Neural progenitor cell (in vitro differentiated cells): ENCODE measurements at regions not wholly inside any gene's neighbourhood (a gene's known extent, or its start where the extent isn't known, plus 50 kb on each side); places are given as distances from the start of the nearest gene placed in this dataset.

Source experiments
- CTCF ChIP-seq: fragments of 200-600 bp; sonication (generic); IDR thresholded peaks from 2 replicates; pipeline ENCODE4 v1.5.1; 2017; ENCODE audit warnings: antibody characterized with exemption, mild to moderate bottlenecking
- EZH2 ChIP-seq: fragments of 200-600 bp; sonication (generic); IDR thresholded peaks from 2 replicates; pipeline ENCODE4 v1.6.1; 2017; ENCODE audit warnings: antibody characterized with exemption, mild to moderate bottlenecking, moderate library complexity
- EZH2phosphoT487 ChIP-seq: fragments of 200-600 bp; sonication (generic); IDR thresholded peaks from 2 replicates; pipeline ENCODE4 v1.6.1; 2017; ENCODE audit warnings: antibody characterized with exemption

GRCh38 chr6:144477856-144478255 lies 192.7 kb downstream of the UTRN start:
- no peak for TF ChIP-seq CTCF
- no peak for TF ChIP-seq EZH2
- TF ChIP-seq EZH2phosphoT487 = no peak
